ENCODE measurements at regions not wholly inside any gene's neighbourhood (a gene's known extent, or its start where the extent isn't known, plus 50 kb on each side); places are given as distances from the start of the nearest gene placed in this dataset.

GRCh38 chr22:46078241-46079092 is 71.9 kb upstream of the PPARA start:
- DNase-seq (ENCODE audit: low read depth) = no peak

- DNase-seq (ENCODE audit: low read depth) = no peak
Measured at GRCh38 chr22:46079093-46079860, 71.0 kb upstream of the PPARA start.

GRCh38 chr22:46079861-46080821 is 70.2 kb upstream of the PPARA start:
- DNase-seq (ENCODE audit: low read depth) = no peak

- DNase-seq (ENCODE audit: low read depth) = no peak
Measured at GRCh38 chr22:46081036-46081830, 69.1 kb upstream of the PPARA start.

- DNase-seq (ENCODE audit: low read depth) = no peak
Measured at GRCh38 chr22:46081831-46082210, 68.5 kb upstream of the PPARA start.

GRCh38 chr22:46082633-46083032 is 67.7 kb upstream of the PPARA start:
- DNase-seq (ENCODE audit: low read depth) = no peak

GRCh38 chr22:46083383-46084350 is 66.7 kb upstream of the PPARA start:
- no peak for DNase-seq (ENCODE audit: low read depth)

- no peak for DNase-seq (ENCODE audit: low read depth)
Measured at GRCh38 chr22:46084376-46084775, 66.0 kb upstream of the PPARA start.

GRCh38 chr22:46084943-46085827 is 65.1 kb upstream of the PPARA start:
- DNase-seq (ENCODE audit: low read depth) = no peak

- no peak for DNase-seq (ENCODE audit: low read depth)
Measured at GRCh38 chr22:46085828-46086576, 64.3 kb upstream of the PPARA start.

- no peak for DNase-seq (ENCODE audit: low read depth)
Measured at GRCh38 chr22:46086577-46087335, 63.6 kb upstream of the PPARA start.

- no peak for DNase-seq (ENCODE audit: low read depth)
Measured at GRCh38 chr22:46087336-46087690, 63.0 kb upstream of the PPARA start.

GRCh38 chr22:46087816-46088277 is 62.5 kb upstream of the PPARA start:
- DNase-seq (ENCODE audit: low read depth) = no peak

GRCh38 chr22:46088541-46089311 is 61.6 kb upstream of the PPARA start:
- DNase-seq (ENCODE audit: low read depth) = no peak

GRCh38 chr22:46089426-46090035 is 60.8 kb upstream of the PPARA start:
- no peak for DNase-seq (ENCODE audit: low read depth)

GRCh38 chr22:46090036-46090591 is 60.2 kb upstream of the PPARA start:
- no peak for DNase-seq (ENCODE audit: low read depth)
